ENCODE measurements at regions not wholly inside any gene's neighbourhood (a gene's known extent, or its start where the extent isn't known, plus 50 kb on each side); places are given as distances from the start of the nearest gene placed in this dataset.

DNA sequence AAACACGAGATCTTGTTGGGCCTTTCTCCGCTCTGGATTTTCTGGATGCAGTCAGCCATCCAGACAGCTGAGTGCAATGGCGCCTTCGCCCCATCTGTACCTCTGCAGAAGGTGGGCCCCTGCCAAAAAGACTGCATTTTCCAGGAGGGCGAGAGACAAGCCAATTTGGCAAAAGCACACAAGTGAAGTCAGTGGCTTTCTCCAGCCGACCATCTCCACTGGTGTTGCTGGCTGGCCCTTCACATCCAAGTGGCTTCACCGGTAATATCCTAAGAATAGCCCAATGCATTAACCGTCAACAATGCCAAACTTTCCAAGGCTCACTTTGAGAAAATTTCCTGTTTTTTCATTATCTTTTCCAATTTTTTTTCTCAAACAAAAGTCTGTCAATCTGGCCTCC, 96.2 kb upstream of the MXRA5 start:
- TF ChIP-seq, protein P1, sequence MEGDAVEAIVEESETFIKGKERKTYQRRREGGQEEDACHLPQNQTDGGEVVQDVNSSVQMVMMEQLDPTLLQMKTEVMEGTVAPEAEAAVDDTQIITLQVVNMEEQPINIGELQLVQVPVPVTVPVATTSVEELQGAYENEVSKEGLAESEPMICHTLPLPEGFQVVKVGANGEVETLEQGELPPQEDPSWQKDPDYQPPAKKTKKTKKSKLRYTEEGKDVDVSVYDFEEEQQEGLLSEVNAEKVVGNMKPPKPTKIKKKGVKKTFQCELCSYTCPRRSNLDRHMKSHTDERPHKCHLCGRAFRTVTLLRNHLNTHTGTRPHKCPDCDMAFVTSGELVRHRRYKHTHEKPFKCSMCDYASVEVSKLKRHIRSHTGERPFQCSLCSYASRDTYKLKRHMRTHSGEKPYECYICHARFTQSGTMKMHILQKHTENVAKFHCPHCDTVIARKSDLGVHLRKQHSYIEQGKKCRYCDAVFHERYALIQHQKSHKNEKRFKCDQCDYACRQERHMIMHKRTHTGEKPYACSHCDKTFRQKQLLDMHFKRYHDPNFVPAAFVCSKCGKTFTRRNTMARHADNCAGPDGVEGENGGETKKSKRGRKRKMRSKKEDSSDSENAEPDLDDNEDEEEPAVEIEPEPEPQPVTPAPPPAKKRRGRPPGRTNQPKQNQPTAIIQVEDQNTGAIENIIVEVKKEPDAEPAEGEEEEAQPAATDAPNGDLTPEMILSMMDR (IDR thresholded peaks at IDR 0.05; ENCODE audit: extremely low read depth in 1 of 2, insufficient read depth in 1 of 2, low read depth in 1 of 2, low read length in 2 of 2), result no peak
- TF ChIP-seq POLR2AphosphoS5 (IDR thresholded peaks at IDR 0.05; ENCODE audit: insufficient read depth, low read depth, low read length) (no peak), EZH2 (IDR thresholded peaks at IDR 0.05; ENCODE audit: borderline replicate concordance, low read depth, low read length, severe bottlenecking) (no peak)
